IMR-90 (cell line): ENCODE measurements at regions not wholly inside any gene's neighbourhood (a gene's known extent, or its start where the extent isn't known, plus 50 kb on each side); places are given as distances from the start of the nearest gene placed in this dataset.
A peak's percentile ranks its signal among the peaks of the same experiment; 100 is the strongest.

Experiments
- ATAC-seq: fragments of 200-7000 bp; cut with Tn5 transposase; 2 replicates; pipeline ENCODE4 v1.9.1; 2020; ENCODE audit warnings: low read depth, mild to moderate bottlenecking, moderate library complexity
- BruUV-seq: library from RNA; stranded (reverse); fragments of 400-500 nt; replicated peaks from 2 replicates; lab custom pipeline; 2021; lab: Mats Ljungman, UMichigan
- CTCF ChIA-PET: fragments of 300-600 bp; formaldehyde crosslinking; extraction: SDS; loops from one replicate; lab custom pipeline; 2021; ENCODE audit warnings: antibody characterized with exemption; lab: Yijun Ruan, JAX
- POLR2A ChIA-PET: fragments of 300-600 bp; sonication (Branson Sonifier 250); formaldehyde crosslinking; loops from one replicate; lab custom pipeline; 2022; ENCODE audit warnings: antibody characterized with exemption; ENCODE audit not compliant: unreplicated experiment; lab: Charles Lee
- DNase-seq: peaks from one replicate; pipeline ENCODE4 v3.0.0; 2013
- H2AFZ ChIP-seq: replicated peaks from 2 replicates; pipeline ENCODE3; 2013; ENCODE audit warnings: low read length, mild to moderate bottlenecking; ENCODE audit not compliant: poor library complexity
- H2AK5ac ChIP-seq: 2 replicates; pipeline ENCODE4 v1.6.1; 2013; ENCODE audit warnings: low read depth, low read length, inconsistent platforms
- H2AK9ac ChIP-seq: replicated peaks from 2 replicates; pipeline ENCODE3; 2013; ENCODE audit warnings: mild to moderate bottlenecking, low read depth, low read length, moderate library complexity; ENCODE audit not compliant: poor library complexity
- H2BK120ac ChIP-seq: 2 replicates; pipeline ENCODE4 v1.6.1; 2013; ENCODE audit warnings: low read depth, low read length, inconsistent platforms
- H2BK15ac ChIP-seq: 3 replicates; pipeline ENCODE4 v1.6.1; 2013; ENCODE audit warnings: low read depth, low read length, inconsistent platforms
- H2BK20ac ChIP-seq: 2 replicates; pipeline ENCODE4 v1.6.1; 2013; ENCODE audit warnings: low read depth, mild to moderate bottlenecking, inconsistent platforms, low read length, moderate library complexity
- H2BK5ac ChIP-seq: 2 replicates; pipeline ENCODE4 v1.6.1; 2013; ENCODE audit warnings: mild to moderate bottlenecking, low read depth, low read length, inconsistent platforms; ENCODE audit not compliant: poor library complexity, severe bottlenecking
- H3K14ac ChIP-seq: replicated peaks from 2 replicates; pipeline ENCODE4 v1.6.1; 2013; ENCODE audit warnings: low read depth, low read length, inconsistent platforms
- H3K18ac ChIP-seq: 2 replicates; pipeline ENCODE4 v1.6.1; 2013; ENCODE audit warnings: low read depth, low read length, control low read depth
- H3K23ac ChIP-seq: 2 replicates; pipeline ENCODE4 v1.6.1; 2013; ENCODE audit warnings: low read depth, low read length, inconsistent platforms
- H3K27ac ChIP-seq: 2 replicates; pipeline ENCODE4 v1.5.1; 2013; ENCODE audit warnings: mild to moderate bottlenecking, control low read depth, low read length; ENCODE audit not compliant: insufficient read depth
- H3K27me3 ChIP-seq: 2 replicates; pipeline ENCODE4 v1.6.1; 2013; ENCODE audit warnings: low read length; ENCODE audit not compliant: control insufficient read depth, insufficient read depth
- H3K36me3 ChIP-seq: 2 replicates; pipeline ENCODE4 v1.6.1; 2013; ENCODE audit warnings: low read length, mixed read lengths; ENCODE audit not compliant: control insufficient read depth, insufficient read depth
- H3K4ac ChIP-seq: 2 replicates; pipeline ENCODE4 v1.6.1; 2013; ENCODE audit warnings: low read depth, low read length, inconsistent platforms
- H3K4me1 ChIP-seq: 2 replicates; pipeline ENCODE4 v1.6.1; 2013; ENCODE audit warnings: low read length, mixed read lengths; ENCODE audit not compliant: control insufficient read depth, insufficient read depth
- H3K4me2 ChIP-seq: 2 replicates; pipeline ENCODE4 v1.6.1; 2013; ENCODE audit warnings: low read depth, mild to moderate bottlenecking, control low read depth, low read length, moderate library complexity
- H3K4me3 ChIP-seq: 2 replicates; pipeline ENCODE4 v1.5.1; 2013; ENCODE audit warnings: low read depth, mild to moderate bottlenecking, control low read depth, low read length, moderate library complexity; ENCODE audit not compliant: insufficient read depth
- H3K56ac ChIP-seq: 2 replicates; pipeline ENCODE4 v1.6.1; 2013; ENCODE audit warnings: low read length, inconsistent platforms; ENCODE audit not compliant: insufficient read depth; ENCODE audit errors: extremely low read depth
- H3K79me1 ChIP-seq, 2 experiments: 2 replicates each; pipeline ENCODE4 v1.6.1; 2013; ENCODE audit warnings: low read length in 2 of 2, inconsistent platforms in 1 of 2, low read depth in 1 of 2
- H3K9ac ChIP-seq: 2 replicates; pipeline ENCODE4 v1.6.1; 2013; ENCODE audit warnings: low read depth, low read length, control low read depth
- H3K9me1 ChIP-seq: 2 replicates; pipeline ENCODE4 v1.6.1; 2013; ENCODE audit warnings: low read length, inconsistent platforms; ENCODE audit not compliant: insufficient read depth
- H3K9me3 ChIP-seq: 2 replicates; pipeline ENCODE4 v1.6.1; 2013; ENCODE audit warnings: low read length; ENCODE audit not compliant: control insufficient read depth, insufficient read depth
- H4K20me1 ChIP-seq: 2 replicates; pipeline ENCODE4 v1.6.1; 2013; ENCODE audit warnings: low read length, inconsistent platforms; ENCODE audit not compliant: insufficient read depth
- H4K5ac ChIP-seq: 2 replicates; pipeline ENCODE4 v1.6.1; 2013; ENCODE audit warnings: mild to moderate bottlenecking, low read depth, low read length, control low read depth
- H4K8ac ChIP-seq, 2 experiments: 2 replicates each; pipeline ENCODE4 v1.6.1; 2013; ENCODE audit warnings: low read depth in 2 of 2, low read length in 2 of 2, control low read depth in 1 of 2, inconsistent platforms in 1 of 2
- H4K91ac ChIP-seq: 2 replicates; pipeline ENCODE4 v1.6.1; 2013; ENCODE audit warnings: low read depth, low read length, inconsistent platforms; ENCODE audit not compliant: insufficient read depth
- CEBPB ChIP-seq: IDR thresholded peaks from 2 replicates; pipeline ENCODE4 v1.6.1; 2012; ENCODE audit warnings: low read depth, low read length, improper control_type of control experiment
- CHD1 ChIP-seq: IDR thresholded peaks from 2 replicates; pipeline ENCODE4 v1.6.1; 2012; ENCODE audit warnings: low read depth, low read length, improper control_type of control experiment
- FOS ChIP-seq: fragments of 150-350 bp; IDR thresholded peaks from 2 replicates; pipeline ENCODE4 v1.6.1; 2016; ENCODE audit warnings: low read depth, low read length
- MAFK ChIP-seq: IDR thresholded peaks from 2 replicates; pipeline ENCODE4 v1.6.1; 2012; ENCODE audit warnings: low read depth, low read length, improper control_type of control experiment
- MAZ ChIP-seq: IDR thresholded peaks from 2 replicates; pipeline ENCODE4 v1.6.1; 2012; ENCODE audit warnings: low read depth, mild to moderate bottlenecking, low read length, improper control_type of control experiment, moderate library complexity, borderline replicate concordance
- MXI1 ChIP-seq: IDR thresholded peaks from 2 replicates; pipeline ENCODE4 v1.6.1; 2012; ENCODE audit warnings: low read depth, mild to moderate bottlenecking, low read length, moderate library complexity, borderline replicate concordance
- NFE2L2 ChIP-seq: fragments of 150-350 bp; IDR thresholded peaks from 2 replicates; pipeline ENCODE4 v1.6.1; 2016; ENCODE audit warnings: low read depth, mild to moderate bottlenecking, low read length
- POLR2A ChIP-seq: IDR thresholded peaks from 2 replicates; pipeline ENCODE4 v1.6.1; 2012; ENCODE audit warnings: mild to moderate bottlenecking, low read depth, low read length
- RFX5 ChIP-seq: IDR thresholded peaks from 2 replicates; pipeline ENCODE4 v1.8.0; 2012; ENCODE audit warnings: low read depth, mild to moderate bottlenecking, low read length, moderate library complexity
- WGBS, 2 experiments: methylation state at CpG; one replicate each; pipeline versions ENCODE4 v1.1.5 to v1.1.7; 2013; ENCODE audit warnings: missing lambda C conversion rate in 2 of 2; ENCODE audit not compliant: insufficient read length in 1 of 2; ENCODE audit errors: extremely low coverage in 2 of 2; 5-methylcytosine and 5-hydroxymethylcytosine counted together
- dilution Hi-C: fragments of 300-500 bp; cut with HindIII; formaldehyde crosslinking; loops from one replicate; pipeline ENCODE4 v1.14.3; 2018; ENCODE audit warnings: low sequenced_read_pairs; ENCODE audit not compliant: unreplicated experiment
- in situ Hi-C: fragments of 300-500 bp; cut with MboI; formaldehyde crosslinking; loops from 3 replicates; pipeline ENCODE4 v1.14.3; 2019; ENCODE audit warnings: low sequenced_read_pairs, inconsistent platforms, mixed read lengths
- intact Hi-C: fragments of 100-400 bp; cut with micrococcal nuclease; formaldehyde crosslinking; loops from 2 replicates; pipeline ENCODE4 v1.10.0; 2022
- TF ChIP-seq, protein P1 (sequence below): conservative IDR thresholded peaks from 2 replicates; pipeline ENCODE4 v1.5.1; 2012; ENCODE audit warnings: mild to moderate bottlenecking, low read depth, low read length, improper control_type of control experiment
- TF ChIP-seq, protein P2 (sequence below): fragments of 150-350 bp; IDR thresholded peaks from 2 replicates; pipeline ENCODE4 v1.6.1; 2016; ENCODE audit warnings: low read depth, mild to moderate bottlenecking, low read length, moderate library complexity, borderline replicate concordance

DNA sequence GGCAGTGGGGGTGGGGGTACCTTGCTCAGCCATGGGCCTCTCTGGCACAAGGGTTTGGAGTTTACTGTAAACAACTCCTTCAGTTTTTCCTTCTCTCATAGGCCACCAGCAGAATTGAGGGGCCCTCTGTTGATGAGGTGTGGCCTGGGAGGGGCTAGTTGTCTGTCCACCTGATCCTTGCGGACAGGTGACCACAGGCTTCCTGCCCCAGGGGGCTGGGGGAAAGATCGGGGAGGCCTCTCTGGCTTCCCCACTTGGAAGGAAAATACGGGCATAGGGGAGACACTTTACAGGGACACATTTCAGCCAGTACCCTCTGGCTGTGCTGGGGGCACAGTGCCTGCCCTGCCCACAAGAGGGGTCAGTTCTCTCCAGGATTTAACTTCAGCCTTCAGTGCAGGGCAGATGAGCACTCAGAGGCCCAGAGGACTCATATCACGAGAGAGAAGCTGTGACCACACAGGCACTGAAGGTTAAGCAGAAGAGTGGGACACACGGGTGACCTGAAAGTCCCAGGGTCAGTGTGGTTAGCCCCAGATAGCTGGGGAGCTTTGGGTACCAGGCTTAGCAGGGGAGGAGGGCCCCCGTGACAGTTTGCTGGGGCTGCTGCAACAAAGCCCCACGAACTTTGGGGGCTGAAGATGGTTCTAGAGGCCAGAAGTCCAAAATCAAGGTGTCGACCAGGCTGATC lies 245.9 kb downstream of the SEC14L1 start:
- WGBS, 2 experiments: 96% methylated on average over 6 of the region's 8 CpGs; no CpG with 5 or more reads in 1 of the 2 experiments
- H3K18ac ChIP-seq: no peak overlapping the region
- H2BK5ac ChIP-seq: peak overlapping the region; percentile 61
- H3K27me3 ChIP-seq: no peaks in the 10 kb centered on the region
- no peak overlapping the region for H2BK20ac ChIP-seq
- no peak overlapping the region for H3K4me3 ChIP-seq
- dilution Hi-C loops (no loop called here), intact Hi-C loops (no loop called here), in situ Hi-C loops (no loop called here)
- H3K4me1 ChIP-seq: peaks cover 75% of the 10 kb centered on the region
- H4K5ac ChIP-seq: no peak overlapping the region
- peaks cover 56% of the 10 kb centered on the region for H4K20me1 ChIP-seq
- H2BK15ac ChIP-seq: no peak overlapping the region; the same call in 2 of the 3 replicates
- peak overlapping the region; percentile 42; the same call in 1 of the 2 replicates for H3K23ac ChIP-seq
- peak overlapping the region; percentile 19; the same call in 1 of the 2 replicates for H2BK120ac ChIP-seq
- H3K79me1 ChIP-seq: peaks cover 14 to 90% of the 10 kb centered on the region in 2 experiments
- no peak overlapping the region for H3K4me2 ChIP-seq
- H2AK9ac ChIP-seq: peak overlapping the region; percentile 8
- H2AFZ ChIP-seq: peak overlapping the region; percentile 5
- H2AK5ac ChIP-seq: peak overlapping the region; percentile 94; the same call in 1 of the 2 replicates
- H3K9ac ChIP-seq: no peak overlapping the region
- ATAC-seq (no peak), DNase-seq (no peak)
- ChIA-PET CTCF (no interaction called here), POLR2A (no interaction called here)
- H3K14ac ChIP-seq: peak overlapping the region; percentile 85; the same call in 1 of the 2 replicates
- H4K91ac ChIP-seq: peak overlapping the region; percentile 23
- TF ChIP-seq RFX5 (no peak), MXI1 (no peak), NFE2L2 (no peak), MAZ (no peak), POLR2A (no peak), FOS (no peak), CHD1 (no peak), MAFK (no peak), CEBPB (no peak)
- TF ChIP-seq, protein P1, sequence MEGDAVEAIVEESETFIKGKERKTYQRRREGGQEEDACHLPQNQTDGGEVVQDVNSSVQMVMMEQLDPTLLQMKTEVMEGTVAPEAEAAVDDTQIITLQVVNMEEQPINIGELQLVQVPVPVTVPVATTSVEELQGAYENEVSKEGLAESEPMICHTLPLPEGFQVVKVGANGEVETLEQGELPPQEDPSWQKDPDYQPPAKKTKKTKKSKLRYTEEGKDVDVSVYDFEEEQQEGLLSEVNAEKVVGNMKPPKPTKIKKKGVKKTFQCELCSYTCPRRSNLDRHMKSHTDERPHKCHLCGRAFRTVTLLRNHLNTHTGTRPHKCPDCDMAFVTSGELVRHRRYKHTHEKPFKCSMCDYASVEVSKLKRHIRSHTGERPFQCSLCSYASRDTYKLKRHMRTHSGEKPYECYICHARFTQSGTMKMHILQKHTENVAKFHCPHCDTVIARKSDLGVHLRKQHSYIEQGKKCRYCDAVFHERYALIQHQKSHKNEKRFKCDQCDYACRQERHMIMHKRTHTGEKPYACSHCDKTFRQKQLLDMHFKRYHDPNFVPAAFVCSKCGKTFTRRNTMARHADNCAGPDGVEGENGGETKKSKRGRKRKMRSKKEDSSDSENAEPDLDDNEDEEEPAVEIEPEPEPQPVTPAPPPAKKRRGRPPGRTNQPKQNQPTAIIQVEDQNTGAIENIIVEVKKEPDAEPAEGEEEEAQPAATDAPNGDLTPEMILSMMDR: no peak
- TF ChIP-seq, protein P2, sequence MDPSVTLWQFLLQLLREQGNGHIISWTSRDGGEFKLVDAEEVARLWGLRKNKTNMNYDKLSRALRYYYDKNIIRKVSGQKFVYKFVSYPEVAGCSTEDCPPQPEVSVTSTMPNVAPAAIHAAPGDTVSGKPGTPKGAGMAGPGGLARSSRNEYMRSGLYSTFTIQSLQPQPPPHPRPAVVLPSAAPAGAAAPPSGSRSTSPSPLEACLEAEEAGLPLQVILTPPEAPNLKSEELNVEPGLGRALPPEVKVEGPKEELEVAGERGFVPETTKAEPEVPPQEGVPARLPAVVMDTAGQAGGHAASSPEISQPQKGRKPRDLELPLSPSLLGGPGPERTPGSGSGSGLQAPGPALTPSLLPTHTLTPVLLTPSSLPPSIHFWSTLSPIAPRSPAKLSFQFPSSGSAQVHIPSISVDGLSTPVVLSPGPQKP: no peak
- H3K4ac ChIP-seq: peak overlapping the region; percentile 60
- H4K8ac ChIP-seq: peak overlapping the region in 1 of 2 experiments; percentile 52; a peak in 2 of 4 replicates
- H3K27ac ChIP-seq: peak overlapping the region; percentile 58
- peaks cover 54% of the 10 kb centered on the region for H3K9me1 ChIP-seq
- no peak overlapping the region for H3K56ac ChIP-seq
- no peaks in the 10 kb centered on the region for H3K9me3 ChIP-seq
- BruUV-seq: no TSS peak
- peaks cover 16% of the 10 kb centered on the region; the same call in 1 of the 2 replicates for H3K36me3 ChIP-seq
